ENCODE measurements at regions not wholly inside any gene's neighbourhood (a gene's known extent, or its start where the extent isn't known, plus 50 kb on each side); places are given as distances from the start of the nearest gene placed in this dataset.

GRCh38 chr9:1340390-1340789, 290.2 kb downstream of the DMRT2 start:
- H3K27me3 ChIP-seq (ENCODE audit: control insufficient read depth in 2 of 2, insufficient read depth in 2 of 2, low read length in 2 of 2) = no peaks in the 10 kb centered on the region
- H3K79me2 ChIP-seq (ENCODE audit: control insufficient read depth, insufficient read depth, low read length) = no peaks in the 10 kb centered on the region
- H3K4me2 ChIP-seq (ENCODE audit: insufficient read depth, low read length) = no peak overlapping the region
- dilution Hi-C loops (cut with MboI; ENCODE audit: extremely low pct_ligation_motif_present, low sequenced_read_pairs) (no loop called here), intact Hi-C loops (cut with micrococcal nuclease) (no loop called here)
- no peaks in the 10 kb centered on the region for H3K9me1 ChIP-seq (replicated peaks; ENCODE audit: control insufficient read depth, extremely low read depth, insufficient read depth, low read length)
- ChIA-PET CTCF (no interaction called here), POLR2A (no interaction called here)
- no peaks in the 10 kb centered on the region for H3K9me3 ChIP-seq (replicated peaks; ENCODE audit: control insufficient read depth, insufficient read depth, low read length)
- no peak for FAIRE-seq
- no peaks in the 10 kb centered on the region for H4K20me1 ChIP-seq (replicated peaks; ENCODE audit: control insufficient read depth, extremely low read depth, insufficient read depth, low read length)
- no peaks in the 10 kb centered on the region for H3K36me3 ChIP-seq (ENCODE audit: control insufficient read depth in 2 of 2, extremely low read depth in 1 of 2, insufficient read depth in 2 of 2, low read length in 2 of 2)
- H3K4me3 ChIP-seq (replicated peaks in 1 of 3; ENCODE audit: insufficient read depth in 1 of 3, low read depth in 1 of 3, low read length in 3 of 3) = no peak overlapping the region
- H3K4me1 ChIP-seq (ENCODE audit: control insufficient read depth, extremely low read depth, insufficient read depth, low read length) = no peaks in the 10 kb centered on the region
- no peak overlapping the region for H2AFZ ChIP-seq (ENCODE audit: low read depth, low read length)
- no peak overlapping the region for H3K27ac ChIP-seq (ENCODE audit: insufficient read depth, low read depth, low read length)
- H3K9ac ChIP-seq (replicated peaks; ENCODE audit: extremely low read depth, insufficient read depth, low read length) = no peak overlapping the region
- TF ChIP-seq MAX (IDR thresholded peaks at IDR 0.05; ENCODE audit: insufficient read depth, insufficient read length) (no peak), EZH2 (IDR thresholded peaks at IDR 0.05; ENCODE audit: borderline replicate concordance, low read depth, low read length, severe bottlenecking) (no peak), JUN (IDR thresholded peaks at IDR 0.05; ENCODE audit: borderline replicate concordance, insufficient read depth, insufficient read length, low read depth) (no peak), FOS (IDR thresholded peaks at IDR 0.05; ENCODE audit: borderline replicate concordance, insufficient read depth, low read length) (no peak)
- no TSS peak for BruUV-seq (replicated peaks)
- no peak for DNase-seq (ENCODE audit: low read depth, low spot score)

DNA sequence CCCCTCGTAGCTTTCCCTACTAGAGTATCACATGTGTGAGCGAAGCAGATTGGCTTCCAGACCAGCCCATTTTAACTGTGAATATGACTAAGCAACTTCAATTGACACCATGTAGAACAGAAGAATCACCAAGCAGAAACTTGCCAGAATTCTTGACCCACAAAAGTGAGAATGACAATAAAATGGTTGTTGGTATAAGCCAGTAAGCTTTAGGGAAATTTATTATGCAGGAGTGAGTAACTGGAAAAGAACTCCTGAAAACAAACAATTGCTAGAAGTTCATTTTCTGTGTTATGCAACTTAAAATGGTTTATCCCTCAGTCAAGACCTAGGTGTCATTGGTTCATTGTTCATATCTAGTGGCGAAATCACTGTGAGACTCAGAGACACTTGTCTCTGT, 303.1 kb downstream of the DMRT2 start:
- H3K79me2 ChIP-seq (ENCODE audit: control insufficient read depth, insufficient read depth, low read length) = no peaks in the 10 kb centered on the region
- H3K27ac ChIP-seq (ENCODE audit: insufficient read depth, low read depth, low read length) = no peak overlapping the region
- POLR2A ChIA-PET = no interaction called here
- H3K4me2 ChIP-seq (ENCODE audit: insufficient read depth, low read length) = no peak overlapping the region
- CTCF ChIA-PET = no interaction called here
- H3K4me1 ChIP-seq (ENCODE audit: control insufficient read depth, extremely low read depth, insufficient read depth, low read length) = no peaks in the 10 kb centered on the region
- FAIRE-seq (no peak), DNase-seq (ENCODE audit: low read depth, low spot score) (no peak)
- H3K4me3 ChIP-seq (replicated peaks in 1 of 3; ENCODE audit: insufficient read depth in 1 of 3, low read depth in 1 of 3, low read length in 3 of 3) = no peak overlapping the region
- no TSS peak for BruUV-seq (replicated peaks)
- no peak overlapping the region for H2AFZ ChIP-seq (ENCODE audit: low read depth, low read length)
- H4K20me1 ChIP-seq (replicated peaks; ENCODE audit: control insufficient read depth, extremely low read depth, insufficient read depth, low read length) = no peaks in the 10 kb centered on the region
- no peaks in the 10 kb centered on the region for H3K36me3 ChIP-seq (ENCODE audit: control insufficient read depth in 2 of 2, extremely low read depth in 1 of 2, insufficient read depth in 2 of 2, low read length in 2 of 2)
- intact Hi-C loops (cut with micrococcal nuclease) (no loop called here), dilution Hi-C loops (cut with MboI; ENCODE audit: extremely low pct_ligation_motif_present, low sequenced_read_pairs) (no loop called here)
- H3K9me3 ChIP-seq (replicated peaks; ENCODE audit: control insufficient read depth, insufficient read depth, low read length) = peaks cover 7% of the 10 kb centered on the region
- no peaks in the 10 kb centered on the region for H3K27me3 ChIP-seq (ENCODE audit: control insufficient read depth in 2 of 2, insufficient read depth in 2 of 2, low read length in 2 of 2)
- no peaks in the 10 kb centered on the region for H3K9me1 ChIP-seq (replicated peaks; ENCODE audit: control insufficient read depth, extremely low read depth, insufficient read depth, low read length)
- TF ChIP-seq POLR2A (IDR thresholded peaks at IDR 0.05; ENCODE audit: low read depth, low read length) (no peak), FOS (IDR thresholded peaks at IDR 0.05; ENCODE audit: borderline replicate concordance, insufficient read depth, low read length) (no peak), GATA2 (IDR thresholded peaks at IDR 0.05; ENCODE audit: insufficient read depth, insufficient read length, low read depth, low read length) (no peak), JUN (IDR thresholded peaks at IDR 0.05; ENCODE audit: borderline replicate concordance, insufficient read depth, insufficient read length, low read depth) (no peak), MAX (IDR thresholded peaks at IDR 0.05; ENCODE audit: insufficient read depth, insufficient read length) (no peak), EZH2 (IDR thresholded peaks at IDR 0.05; ENCODE audit: borderline replicate concordance, low read depth, low read length, severe bottlenecking) (no peak), MYC (IDR thresholded peaks at IDR 0.05; ENCODE audit: low read depth, low read length) (no peak), POLR2AphosphoS5 (IDR thresholded peaks at IDR 0.05; ENCODE audit: insufficient read depth, low read depth, low read length) (no peak)
- TF ChIP-seq, protein P1, sequence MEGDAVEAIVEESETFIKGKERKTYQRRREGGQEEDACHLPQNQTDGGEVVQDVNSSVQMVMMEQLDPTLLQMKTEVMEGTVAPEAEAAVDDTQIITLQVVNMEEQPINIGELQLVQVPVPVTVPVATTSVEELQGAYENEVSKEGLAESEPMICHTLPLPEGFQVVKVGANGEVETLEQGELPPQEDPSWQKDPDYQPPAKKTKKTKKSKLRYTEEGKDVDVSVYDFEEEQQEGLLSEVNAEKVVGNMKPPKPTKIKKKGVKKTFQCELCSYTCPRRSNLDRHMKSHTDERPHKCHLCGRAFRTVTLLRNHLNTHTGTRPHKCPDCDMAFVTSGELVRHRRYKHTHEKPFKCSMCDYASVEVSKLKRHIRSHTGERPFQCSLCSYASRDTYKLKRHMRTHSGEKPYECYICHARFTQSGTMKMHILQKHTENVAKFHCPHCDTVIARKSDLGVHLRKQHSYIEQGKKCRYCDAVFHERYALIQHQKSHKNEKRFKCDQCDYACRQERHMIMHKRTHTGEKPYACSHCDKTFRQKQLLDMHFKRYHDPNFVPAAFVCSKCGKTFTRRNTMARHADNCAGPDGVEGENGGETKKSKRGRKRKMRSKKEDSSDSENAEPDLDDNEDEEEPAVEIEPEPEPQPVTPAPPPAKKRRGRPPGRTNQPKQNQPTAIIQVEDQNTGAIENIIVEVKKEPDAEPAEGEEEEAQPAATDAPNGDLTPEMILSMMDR (IDR thresholded peaks at IDR 0.05; ENCODE audit: extremely low read depth in 1 of 2, insufficient read depth in 1 of 2, low read depth in 1 of 2, low read length in 2 of 2) = no peak
- no peak overlapping the region for H3K9ac ChIP-seq (replicated peaks; ENCODE audit: extremely low read depth, insufficient read depth, low read length)

Data from endothelial cell of umbilical vein (primary cell).